Fibroblast of peridontal ligament (primary cell): ENCODE measurements at regions not wholly inside any gene's neighbourhood (a gene's known extent, or its start where the extent isn't known, plus 50 kb on each side); places are given as distances from the start of the nearest gene placed in this dataset.

Source experiments
- DNase-seq: peaks from one replicate; pipeline ENCODE4 v3.0.0-alpha.2; 2010; ENCODE audit errors: extremely low read depth

DNA sequence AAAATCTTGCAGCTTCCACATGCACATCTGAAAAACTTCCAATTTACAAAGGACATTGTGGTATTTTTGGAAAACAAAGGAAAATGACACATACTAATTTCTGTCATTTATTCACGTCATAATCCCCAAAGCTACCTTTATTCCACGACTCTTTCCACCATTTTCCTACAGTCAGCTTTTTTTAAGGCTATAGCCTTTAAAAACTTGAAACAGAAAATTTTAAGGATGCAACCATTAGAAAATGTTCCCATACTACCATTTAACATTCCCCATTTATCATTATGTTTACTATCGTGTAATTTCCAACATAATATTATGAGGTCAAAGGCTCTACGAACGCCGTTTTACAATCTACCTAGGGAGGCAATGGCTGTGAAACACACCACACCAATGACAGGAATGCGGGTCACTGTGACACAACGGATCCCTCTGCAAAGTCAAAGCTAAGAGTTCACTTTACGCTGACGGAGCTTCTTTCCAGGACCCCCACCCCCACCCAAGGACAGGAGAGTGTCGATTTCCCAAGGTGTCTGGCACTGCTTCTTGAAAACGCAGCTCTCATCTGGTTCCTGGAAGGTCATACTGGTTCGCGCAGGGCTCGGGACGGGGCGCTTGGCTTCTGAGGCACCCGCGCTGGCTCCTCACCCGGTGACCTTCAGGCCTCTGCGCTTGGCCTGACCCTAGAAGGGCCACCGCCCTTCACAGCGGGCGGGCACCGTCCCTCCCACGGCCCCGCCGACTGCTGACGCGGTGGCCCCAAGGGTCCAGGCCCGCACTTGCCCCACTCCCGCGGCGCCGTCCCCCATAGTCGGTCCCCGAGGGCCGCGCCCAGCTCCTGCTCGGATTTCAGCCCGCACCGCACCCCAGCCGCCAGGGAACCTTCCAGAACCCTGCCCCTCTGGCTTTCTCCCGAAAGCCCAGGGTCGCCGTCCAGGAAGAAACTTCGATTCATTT, 50.5 kb upstream of the ATF3 start:
- peak; percentile 31 for DNase-seq

GRCh38 chr1:212558693-212559480, 49.7 kb upstream of the ATF3 start:
- DNase-seq: peak; percentile 92
